GM12878 (cell line): ENCODE measurements at regions not wholly inside any gene's neighbourhood (a gene's known extent, or its start where the extent isn't known, plus 50 kb on each side); places are given as distances from the start of the nearest gene placed in this dataset.

ENCODE experiments used
- ATAC-seq: fragments of 200-7000 bp; cut with Tn5 transposase; 3 replicates; pipeline ENCODE4 v1.9.1; 2020; ENCODE audit warnings: mild to moderate bottlenecking, moderate library complexity
- BruUV-seq: library from RNA; stranded (reverse); fragments of 400-500 nt; replicated peaks from 2 replicates; lab custom pipeline; 2021; lab: Mats Ljungman, UMichigan
- CTCF ChIA-PET: fragments of 300-600 bp; sonication (Branson Sonifier 250); formaldehyde crosslinking; extraction: SDS; loops from one replicate; lab custom pipeline; 2021; ENCODE audit warnings: inconsistent platforms; lab: Yijun Ruan, JAX
- POLR2A ChIA-PET: fragments of 350-600 bp; formaldehyde crosslinking; extraction: SDS; loops from one replicate; lab custom pipeline; 2021; ENCODE audit warnings: inconsistent platforms; lab: Charles Lee
- RAD21 ChIA-PET: fragments of 300-600 bp; sonication (Branson Sonifier 250); formaldehyde crosslinking; loops from one replicate; lab custom pipeline; 2023; ENCODE audit warnings: antibody characterized with exemption; ENCODE audit not compliant: unreplicated experiment; lab: Charles Lee
- SMC1A ChIA-PET: fragments of 300-600 bp; sonication (Branson Sonifier 250); formaldehyde crosslinking; loops from one replicate; lab custom pipeline; 2023; ENCODE audit not compliant: unreplicated experiment, uncharacterized antibody; lab: Charles Lee
- DNase-seq: peaks from one replicate; pipeline ENCODE4 v3.0.0-alpha.2; 2011; ENCODE audit warnings: low read depth, low spot score
- FAIRE-seq: peaks from 3 replicates; lab custom pipeline; 2011; peaks lifted over from hg19 to GRCh38; lab: Jason Lieb, UNC
- H2AFZ ChIP-seq: 2 replicates; pipeline ENCODE4 v1.6.0; 2011; ENCODE audit warnings: low read depth, low read length, control low read depth; ENCODE audit not compliant: control insufficient read depth
- H3K27ac ChIP-seq: 2 replicates; pipeline ENCODE4 v1.5.1; 2011; ENCODE audit warnings: control low read depth; ENCODE audit not compliant: control insufficient read depth, insufficient read depth
- H3K27me3 ChIP-seq, 2 experiments: replicated peaks in 1 of 2; 2 replicates each; pipeline versions ENCODE4 v1.6.0 to v1.6.1; 2011; ENCODE audit warnings: low read length in 1 of 2; ENCODE audit not compliant: control insufficient read depth in 2 of 2, insufficient read depth in 2 of 2
- H3K36me3 ChIP-seq, 2 experiments: 2 replicates each; pipeline ENCODE4 v1.5.1; 2011; ENCODE audit warnings: low read length in 1 of 2; ENCODE audit not compliant: control insufficient read depth in 2 of 2, insufficient read depth in 2 of 2
- H3K4me1 ChIP-seq: 2 replicates; pipeline ENCODE4 v1.6.1; 2011; ENCODE audit warnings: mild to moderate bottlenecking, low read length, moderate library complexity, mixed read lengths; ENCODE audit not compliant: control insufficient read depth, insufficient read depth
- H3K4me2 ChIP-seq: 2 replicates; pipeline ENCODE4 v1.6.0; 2011; ENCODE audit warnings: control low read depth; ENCODE audit not compliant: control insufficient read depth, insufficient read depth
- H3K4me3 ChIP-seq: fragments of 200-600 bp; sonication (generic); 2 replicates; pipeline ENCODE4 v1.5.1; 2016
- H3K79me2 ChIP-seq: 2 replicates; pipeline ENCODE4 v1.6.0; 2011; ENCODE audit warnings: low read length; ENCODE audit not compliant: control insufficient read depth, insufficient read depth
- H3K9ac ChIP-seq: 2 replicates; pipeline ENCODE4 v1.8.0; 2011; ENCODE audit warnings: low read length, control low read depth, mixed read lengths; ENCODE audit not compliant: control insufficient read depth, insufficient read depth
- H3K9me3 ChIP-seq: replicated peaks from 3 replicates; pipeline ENCODE4 v1.5.1; 2011; ENCODE audit warnings: mild to moderate bottlenecking, low read length; ENCODE audit not compliant: control insufficient read depth, insufficient read depth
- H4K20me1 ChIP-seq: 2 replicates; pipeline ENCODE4 v1.6.0; 2011; ENCODE audit not compliant: control insufficient read depth, insufficient read depth
- BHLHE40 ChIP-seq, 2 experiments: fragments of 450-650 bp in 1 of 2; IDR thresholded peaks; 2 replicates each; pipeline ENCODE4 v1.6.1; 2011 to 2017; ENCODE audit warnings: low read depth in 2 of 2, borderline replicate concordance in 1 of 2, improper control_type of control experiment in 1 of 2, low read length in 1 of 2, mild to moderate bottlenecking in 1 of 2
- BMI1 ChIP-seq: fragments of 450-650 bp; IDR thresholded peaks from 2 replicates; pipeline ENCODE4 v1.6.1; 2016; ENCODE audit warnings: mild to moderate bottlenecking, moderate library complexity, borderline replicate concordance
- CEBPB ChIP-seq, 2 experiments: fragments of 150-350 bp in 1 of 2; IDR thresholded peaks; 2 replicates each; pipeline ENCODE4 v1.6.1; 2012 to 2014; ENCODE audit warnings: low read depth in 2 of 2, low read length in 2 of 2, borderline replicate concordance in 1 of 2, inconsistent platforms in 1 of 2
- KAT2A ChIP-seq: conservative IDR thresholded peaks from 2 replicates; pipeline ENCODE4 v1.6.1; 2011; ENCODE audit warnings: low read depth, low read length; ENCODE audit not compliant: control insufficient read depth
- PAX8 ChIP-seq: fragments of 450-650 bp; IDR thresholded peaks from 2 replicates; pipeline ENCODE4 v1.6.1; 2017; ENCODE audit warnings: mild to moderate bottlenecking, moderate library complexity
- POLR2AphosphoS5 ChIP-seq: IDR thresholded peaks from 2 replicates; pipeline ENCODE4 v1.6.1; 2011; ENCODE audit warnings: mild to moderate bottlenecking, low read length, inconsistent platforms
- STAT1 ChIP-seq: fragments of 450-650 bp; conservative IDR thresholded peaks from 2 replicates; pipeline ENCODE4 v1.6.1; 2014; ENCODE audit warnings: antibody characterized with exemption, mild to moderate bottlenecking
- TARDBP ChIP-seq: IDR thresholded peaks from 2 replicates; pipeline ENCODE4 v1.6.1; 2016; ENCODE audit warnings: borderline replicate concordance
- ZNF24 ChIP-seq: fragments of 450-650 bp; IDR thresholded peaks from 2 replicates; pipeline ENCODE4 v1.6.1; 2017; ENCODE audit warnings: antibody characterized with exemption, mild to moderate bottlenecking
- ZSCAN29 ChIP-seq: fragments of 450-650 bp; IDR thresholded peaks from 2 replicates; pipeline ENCODE4 v1.6.1; 2017; ENCODE audit warnings: mild to moderate bottlenecking, moderate library complexity
- WGBS: methylation state at CpG from one replicate; pipeline ENCODE4 v1.1.6; 2016; ENCODE audit warnings: low lambda C conversion rate; ENCODE audit not compliant: insufficient replicate concordance, insufficient coverage; ENCODE audit errors: missing lambda C conversion rate; 5-methylcytosine and 5-hydroxymethylcytosine counted together
- in situ Hi-C: fragments of 300-500 bp; cut with MboI; formaldehyde crosslinking; loops from 9 replicates; pipeline ENCODE4 v1.14.3; 2018; ENCODE audit warnings: mixed read lengths
- intact Hi-C: fragments of 100-400 bp; cut with micrococcal nuclease; formaldehyde crosslinking; loops from one replicate; pipeline ENCODE4 v1.14.2; 2022; ENCODE audit not compliant: unreplicated experiment
- TF ChIP-seq, protein P1 (sequence below): fragments of 450-650 bp; IDR thresholded peaks from 2 replicates; pipeline ENCODE4 v1.6.1; 2017; ENCODE audit warnings: mild to moderate bottlenecking, moderate library complexity
- TF ChIP-seq, protein P2 (sequence below): fragments of 450-650 bp; IDR thresholded peaks from 2 replicates; pipeline ENCODE4 v1.6.1; 2014; ENCODE audit warnings: mild to moderate bottlenecking

DNA sequence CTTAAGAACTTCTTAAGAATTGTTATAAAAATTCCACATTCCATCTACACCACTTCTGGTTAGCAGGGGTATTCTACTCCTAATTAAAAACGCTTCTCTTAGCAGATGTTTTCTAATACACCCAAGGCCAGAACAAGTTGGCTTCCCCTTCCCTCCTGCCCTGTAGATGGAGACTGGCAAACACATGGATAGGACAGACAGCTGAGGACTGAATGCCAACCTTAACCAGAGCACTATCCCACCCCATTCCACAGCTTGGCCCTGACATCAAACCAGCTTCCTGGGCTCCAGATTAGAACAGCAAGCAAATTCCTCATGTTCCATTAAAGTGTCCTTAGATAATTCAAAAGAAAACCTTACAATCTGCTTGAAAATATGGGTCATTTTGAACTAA lies 56.6 kb upstream of the IL6 start:
- Histone ChIP-seq H2AFZ (no peak overlapping the region), H4K20me1 (no peaks in the 10 kb centered on the region), H3K4me2 (no peak overlapping the region), H3K4me1 (peaks cover 11% of the 10 kb centered on the region)
- in situ Hi-C loops, result no loop called here
- ATAC-seq, result no peak
- CTCF ChIA-PET, result interaction anchor here (0.7 to 1.2 kb wide), 4 partner anchors 26 to 1262 kb away, joined by 3 to 4 read pairs (median 3); no protein-coding TSS in a partner anchor
- intact Hi-C loops, result no loop called here
- FAIRE-seq, result no peak
- BruUV-seq, result no TSS peak
- TF ChIP-seq, protein P1, sequence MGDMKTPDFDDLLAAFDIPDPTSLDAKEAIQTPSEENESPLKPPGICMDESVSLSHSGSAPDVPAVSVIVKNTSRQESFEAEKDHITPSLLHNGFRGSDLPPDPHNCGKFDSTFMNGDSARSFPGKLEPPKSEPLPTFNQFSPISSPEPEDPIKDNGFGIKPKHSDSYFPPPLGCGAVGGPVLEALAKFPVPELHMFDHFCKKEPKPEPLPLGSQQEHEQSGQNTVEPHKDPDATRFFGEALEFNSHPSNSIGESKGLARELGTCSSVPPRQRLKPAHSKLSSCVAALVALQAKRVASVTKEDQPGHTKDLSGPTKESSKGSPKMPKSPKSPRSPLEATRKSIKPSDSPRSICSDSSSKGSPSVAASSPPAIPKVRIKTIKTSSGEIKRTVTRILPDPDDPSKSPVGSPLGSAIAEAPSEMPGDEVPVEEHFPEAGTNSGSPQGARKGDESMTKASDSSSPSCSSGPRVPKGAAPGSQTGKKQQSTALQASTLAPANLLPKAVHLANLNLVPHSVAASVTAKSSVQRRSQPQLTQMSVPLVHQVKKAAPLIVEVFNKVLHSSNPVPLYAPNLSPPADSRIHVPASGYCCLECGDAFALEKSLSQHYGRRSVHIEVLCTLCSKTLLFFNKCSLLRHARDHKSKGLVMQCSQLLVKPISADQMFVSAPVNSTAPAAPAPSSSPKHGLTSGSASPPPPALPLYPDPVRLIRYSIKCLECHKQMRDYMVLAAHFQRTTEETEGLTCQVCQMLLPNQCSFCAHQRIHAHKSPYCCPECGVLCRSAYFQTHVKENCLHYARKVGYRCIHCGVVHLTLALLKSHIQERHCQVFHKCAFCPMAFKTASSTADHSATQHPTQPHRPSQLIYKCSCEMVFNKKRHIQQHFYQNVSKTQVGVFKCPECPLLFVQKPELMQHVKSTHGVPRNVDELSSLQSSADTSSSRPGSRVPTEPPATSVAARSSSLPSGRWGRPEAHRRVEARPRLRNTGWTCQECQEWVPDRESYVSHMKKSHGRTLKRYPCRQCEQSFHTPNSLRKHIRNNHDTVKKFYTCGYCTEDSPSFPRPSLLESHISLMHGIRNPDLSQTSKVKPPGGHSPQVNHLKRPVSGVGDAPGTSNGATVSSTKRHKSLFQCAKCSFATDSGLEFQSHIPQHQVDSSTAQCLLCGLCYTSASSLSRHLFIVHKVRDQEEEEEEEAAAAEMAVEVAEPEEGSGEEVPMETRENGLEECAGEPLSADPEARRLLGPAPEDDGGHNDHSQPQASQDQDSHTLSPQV, result no peak
- TF ChIP-seq, protein P2, sequence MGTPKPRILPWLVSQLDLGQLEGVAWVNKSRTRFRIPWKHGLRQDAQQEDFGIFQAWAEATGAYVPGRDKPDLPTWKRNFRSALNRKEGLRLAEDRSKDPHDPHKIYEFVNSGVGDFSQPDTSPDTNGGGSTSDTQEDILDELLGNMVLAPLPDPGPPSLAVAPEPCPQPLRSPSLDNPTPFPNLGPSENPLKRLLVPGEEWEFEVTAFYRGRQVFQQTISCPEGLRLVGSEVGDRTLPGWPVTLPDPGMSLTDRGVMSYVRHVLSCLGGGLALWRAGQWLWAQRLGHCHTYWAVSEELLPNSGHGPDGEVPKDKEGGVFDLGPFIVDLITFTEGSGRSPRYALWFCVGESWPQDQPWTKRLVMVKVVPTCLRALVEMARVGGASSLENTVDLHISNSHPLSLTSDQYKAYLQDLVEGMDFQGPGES, result no peak
- no peak for TF ChIP-seq PAX8
- TF ChIP-seq CEBPB (IDR thresholded peaks at IDR 0.05; ENCODE audit: borderline replicate concordance in 1 of 2, low read depth in 2 of 2, low read length in 2 of 2), result no peak
- no peak for TF ChIP-seq POLR2AphosphoS5
- TF ChIP-seq ZSCAN29, result no peak
- no peak for TF ChIP-seq BMI1
- TF ChIP-seq TARDBP, result no peak
- TF ChIP-seq KAT2A, result no peak
- no peak for TF ChIP-seq BHLHE40 (IDR thresholded peaks at IDR 0.05; ENCODE audit: borderline replicate concordance in 1 of 2, low read depth in 2 of 2, low read length in 1 of 2)
- TF ChIP-seq STAT1, result no peak
- TF ChIP-seq ZNF24, result no peak
- TF ChIP-seq, all 136 proteins: peak for 0
- POLR2A ChIA-PET, result no interaction called here
- Histone ChIP-seq H3K36me3 (no peaks in the 10 kb centered on the region), H3K9me3 (no peaks in the 10 kb centered on the region), H3K27me3 (no peaks in the 10 kb centered on the region; a peak in 1 of 4 replicates), H3K4me3 (no peak overlapping the region), H3K27ac (no peak overlapping the region), H3K79me2 (no peaks in the 10 kb centered on the region), H3K9ac (no peak overlapping the region)
- SMC1A ChIA-PET, result no interaction called here
- RAD21 ChIA-PET, result interaction anchor here (0.6 kb wide), 1 partner anchor 566 kb away, joined by 4 read pairs; no protein-coding TSS in a partner anchor
- WGBS, result 0% methylated on average over 1 of the region's 1 CpG
- DNase-seq, result no peak
